ENCODE measurements at regions not wholly inside any gene's neighbourhood (a gene's known extent, or its start where the extent isn't known, plus 50 kb on each side); places are given as distances from the start of the nearest gene placed in this dataset.

- TF ChIP-seq CTCF (IDR thresholded peaks at IDR 0.05), result no peak
- no peak for TF ChIP-seq POLR2A (IDR thresholded peaks at IDR 0.05)
Observed at GRCh38 chr1:2855206-2856065, 53.9 kb upstream of the TTC34 start.

Measured in body of pancreas (tissue), 4 donors.